GM12874 (cell line): ENCODE measurements at regions not wholly inside any gene's neighbourhood (a gene's known extent, or its start where the extent isn't known, plus 50 kb on each side); places are given as distances from the start of the nearest gene placed in this dataset.

Experiments used
- CTCF ChIP-seq: IDR thresholded peaks from 2 replicates; pipeline ENCODE4 v1.5.1; 2011; ENCODE audit warnings: low read depth, mild to moderate bottlenecking, control low read depth, low read length, moderate library complexity; ENCODE audit not compliant: insufficient read depth

GRCh38 chr5:98321361-98321760 is 452.1 kb upstream of the RGMB start:
- no peak for TF ChIP-seq CTCF

- TF ChIP-seq CTCF, result no peak
Observed at GRCh38 chr5:98328015-98328414, 445.4 kb upstream of the RGMB start.

GRCh38 chr5:98330871-98331270 is 442.6 kb upstream of the RGMB start:
- no peak for TF ChIP-seq CTCF

- TF ChIP-seq CTCF, result no peak
Observed at GRCh38 chr5:98333921-98334320, 439.5 kb upstream of the RGMB start.

- no peak for TF ChIP-seq CTCF
Observed at GRCh38 chr5:98334946-98335345, 438.5 kb upstream of the RGMB start.

GRCh38 chr5:98339141-98339848 is 434.2 kb upstream of the RGMB start:
- no peak for TF ChIP-seq CTCF

- no peak for TF ChIP-seq CTCF
Observed at GRCh38 chr5:98341038-98342032, 432.1 kb upstream of the RGMB start.
